ENCODE measurements at regions not wholly inside any gene's neighbourhood (a gene's known extent, or its start where the extent isn't known, plus 50 kb on each side); places are given as distances from the start of the nearest gene placed in this dataset.
"Not testable (repeated sequence)": the region's sequence is repeated elsewhere in the genome, so short reads cannot be mapped to it uniquely, and the experiment has no call there.

GRCh38 chrX:82748906-82749505, 759.1 kb upstream of the POU3F4 start:
- H3K4me3 ChIP-seq (ENCODE audit: control insufficient read depth, low read depth, low read length): no peak overlapping the region
- TF ChIP-seq, protein P1, sequence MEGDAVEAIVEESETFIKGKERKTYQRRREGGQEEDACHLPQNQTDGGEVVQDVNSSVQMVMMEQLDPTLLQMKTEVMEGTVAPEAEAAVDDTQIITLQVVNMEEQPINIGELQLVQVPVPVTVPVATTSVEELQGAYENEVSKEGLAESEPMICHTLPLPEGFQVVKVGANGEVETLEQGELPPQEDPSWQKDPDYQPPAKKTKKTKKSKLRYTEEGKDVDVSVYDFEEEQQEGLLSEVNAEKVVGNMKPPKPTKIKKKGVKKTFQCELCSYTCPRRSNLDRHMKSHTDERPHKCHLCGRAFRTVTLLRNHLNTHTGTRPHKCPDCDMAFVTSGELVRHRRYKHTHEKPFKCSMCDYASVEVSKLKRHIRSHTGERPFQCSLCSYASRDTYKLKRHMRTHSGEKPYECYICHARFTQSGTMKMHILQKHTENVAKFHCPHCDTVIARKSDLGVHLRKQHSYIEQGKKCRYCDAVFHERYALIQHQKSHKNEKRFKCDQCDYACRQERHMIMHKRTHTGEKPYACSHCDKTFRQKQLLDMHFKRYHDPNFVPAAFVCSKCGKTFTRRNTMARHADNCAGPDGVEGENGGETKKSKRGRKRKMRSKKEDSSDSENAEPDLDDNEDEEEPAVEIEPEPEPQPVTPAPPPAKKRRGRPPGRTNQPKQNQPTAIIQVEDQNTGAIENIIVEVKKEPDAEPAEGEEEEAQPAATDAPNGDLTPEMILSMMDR (conservative IDR thresholded peaks at IDR 0.05; ENCODE audit: control insufficient read depth, insufficient read depth, low read depth, low read length): no peak
- DNase-seq (ENCODE audit: low read depth): peak; percentile 37

- no peak overlapping the region for H3K4me3 ChIP-seq (ENCODE audit: control insufficient read depth, low read depth, low read length)
- TF ChIP-seq, protein P1 (conservative IDR thresholded peaks at IDR 0.05; ENCODE audit: control insufficient read depth, insufficient read depth, low read depth, low read length): no peak
- no peak for DNase-seq (ENCODE audit: low read depth)
Observed at GRCh38 chrX:82756272-82756671, 751.8 kb upstream of the POU3F4 start.

DNA sequence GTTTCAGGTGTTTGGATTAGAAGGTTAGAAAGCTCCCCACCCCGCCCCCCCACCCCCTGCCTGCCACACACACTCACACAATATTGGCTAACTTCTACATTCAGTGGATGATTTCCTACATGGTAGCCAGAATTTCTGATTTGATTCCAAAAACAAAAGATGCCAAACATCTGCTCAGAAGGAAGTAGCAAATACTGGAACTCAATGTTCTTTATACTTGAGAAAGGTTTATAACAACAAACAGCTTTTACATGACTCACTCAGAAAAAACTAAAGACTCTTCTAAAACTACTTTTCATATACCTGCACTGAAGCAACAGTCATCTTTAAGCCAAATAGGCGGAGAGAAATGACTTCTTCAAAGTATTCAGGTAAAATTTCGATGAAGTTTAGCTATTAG, 750.5 kb upstream of the POU3F4 start:
- no peak overlapping the region for H3K4me3 ChIP-seq (ENCODE audit: control insufficient read depth, low read depth, low read length)
- TF ChIP-seq, protein P1 (conservative IDR thresholded peaks at IDR 0.05; ENCODE audit: control insufficient read depth, insufficient read depth, low read depth, low read length): no peak
- peak; percentile 55 for DNase-seq (ENCODE audit: low read depth)

- TF ChIP-seq, protein P1 (conservative IDR thresholded peaks at IDR 0.05; ENCODE audit: control insufficient read depth, insufficient read depth, low read depth, low read length): no peak
- no peak for DNase-seq (ENCODE audit: low read depth)
- H3K4me3 ChIP-seq (ENCODE audit: control insufficient read depth, low read depth, low read length): no peak overlapping the region
Observed at GRCh38 chrX:82764521-82764920, 743.6 kb upstream of the POU3F4 start.

DNA sequence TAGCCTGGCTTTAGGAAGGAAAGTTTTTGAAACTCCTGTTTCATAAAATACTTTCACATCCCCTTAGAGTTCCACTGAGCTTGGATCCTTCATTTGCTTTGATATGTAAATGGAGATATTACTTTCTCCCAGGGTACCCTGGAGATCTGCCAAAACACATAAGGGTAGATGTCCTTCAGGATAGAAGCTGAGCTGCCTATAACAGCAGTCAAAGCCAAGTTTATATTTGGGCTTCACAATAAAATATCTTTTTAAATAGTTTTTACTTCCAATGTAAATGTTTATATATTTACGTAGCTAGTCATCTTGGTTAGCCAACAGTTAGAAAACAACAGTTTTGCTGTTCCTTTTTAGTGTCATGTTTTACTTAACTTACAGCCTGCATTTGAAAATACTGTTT, 742.3 kb upstream of the POU3F4 start:
- no peak for DNase-seq (ENCODE audit: low read depth)
- TF ChIP-seq, protein P1 (conservative IDR thresholded peaks at IDR 0.05; ENCODE audit: control insufficient read depth, insufficient read depth, low read depth, low read length): no peak
- H3K4me3 ChIP-seq (ENCODE audit: control insufficient read depth, low read depth, low read length): no peak overlapping the region

GRCh38 chrX:82775426-82775825, 732.7 kb upstream of the POU3F4 start:
- no peak overlapping the region for H3K4me3 ChIP-seq (ENCODE audit: control insufficient read depth, low read depth, low read length)
- TF ChIP-seq, protein P1 (conservative IDR thresholded peaks at IDR 0.05; ENCODE audit: control insufficient read depth, insufficient read depth, low read depth, low read length): no peak
- DNase-seq (ENCODE audit: low read depth): no peak

GRCh38 chrX:82782014-82782413, 726.1 kb upstream of the POU3F4 start:
- no peak overlapping the region for H3K4me3 ChIP-seq (ENCODE audit: control insufficient read depth, low read depth, low read length)
- TF ChIP-seq, protein P1 (conservative IDR thresholded peaks at IDR 0.05; ENCODE audit: control insufficient read depth, insufficient read depth, low read depth, low read length): no peak
- DNase-seq (ENCODE audit: low read depth): no peak

DNA sequence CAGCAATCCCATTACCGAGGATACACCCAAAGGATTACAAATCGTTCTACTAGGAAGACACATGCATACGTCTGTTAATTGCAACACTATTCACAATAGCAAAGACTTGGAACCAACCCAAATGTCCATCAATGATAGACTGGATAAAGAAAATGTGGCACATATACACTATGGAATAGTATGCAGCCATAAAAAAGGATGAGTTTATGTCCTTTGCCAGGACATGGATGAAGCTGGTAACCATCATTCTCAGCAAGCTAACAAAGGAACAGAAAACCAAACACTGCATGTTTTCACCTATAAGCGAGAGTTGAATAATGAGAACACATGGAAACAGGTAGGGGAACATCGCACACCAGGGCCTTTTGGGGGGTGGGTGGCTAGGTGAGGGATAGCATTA, 695.2 kb upstream of the POU3F4 start:
- not testable (repeated sequence) for DNase-seq (ENCODE audit: low read depth); H3K4me3 ChIP-seq (ENCODE audit: control insufficient read depth, low read depth, low read length)

Measured in fibroblast of mammary gland (primary cell).